OCI-LY3 (cell line): ENCODE measurements at regions not wholly inside any gene's neighbourhood (a gene's known extent, or its start where the extent isn't known, plus 50 kb on each side); places are given as distances from the start of the nearest gene placed in this dataset.

Experiments used
- CTCF ChIP-seq: fragments of 200-600, 300-600 bp; sonication (generic); IDR thresholded peaks from 2 replicates; pipeline ENCODE4 v1.5.1; 2014; ENCODE audit warnings: antibody characterized with exemption, low read length, low read depth
- EZH2phosphoT487 ChIP-seq: fragments of 200-600 bp; shearing (Covaris generic); IDR thresholded peaks from 2 replicates; pipeline ENCODE4 v1.6.1; 2018; ENCODE audit warnings: antibody characterized with exemption, mixed run types, low read depth

GRCh38 chr1:14339288-14339687, 259.2 kb upstream of the KAZN start:
- TF ChIP-seq CTCF (no peak), EZH2phosphoT487 (no peak)
